Limb (tissue), 2 donors: ENCODE measurements at regions not wholly inside any gene's neighbourhood (a gene's known extent, or its start where the extent isn't known, plus 50 kb on each side); places are given as distances from the start of the nearest gene placed in this dataset.
"Not testable (repeated sequence)": the region's sequence is repeated elsewhere in the genome, so short reads cannot be mapped to it uniquely, and the experiment has no call there.

Experiments
- DNase-seq, 2 donors: peaks; one replicate each; pipeline ENCODE4 v3.0.0-alpha.2; 2016; ENCODE audit errors: extremely low spot score in 2 of 2

DNA sequence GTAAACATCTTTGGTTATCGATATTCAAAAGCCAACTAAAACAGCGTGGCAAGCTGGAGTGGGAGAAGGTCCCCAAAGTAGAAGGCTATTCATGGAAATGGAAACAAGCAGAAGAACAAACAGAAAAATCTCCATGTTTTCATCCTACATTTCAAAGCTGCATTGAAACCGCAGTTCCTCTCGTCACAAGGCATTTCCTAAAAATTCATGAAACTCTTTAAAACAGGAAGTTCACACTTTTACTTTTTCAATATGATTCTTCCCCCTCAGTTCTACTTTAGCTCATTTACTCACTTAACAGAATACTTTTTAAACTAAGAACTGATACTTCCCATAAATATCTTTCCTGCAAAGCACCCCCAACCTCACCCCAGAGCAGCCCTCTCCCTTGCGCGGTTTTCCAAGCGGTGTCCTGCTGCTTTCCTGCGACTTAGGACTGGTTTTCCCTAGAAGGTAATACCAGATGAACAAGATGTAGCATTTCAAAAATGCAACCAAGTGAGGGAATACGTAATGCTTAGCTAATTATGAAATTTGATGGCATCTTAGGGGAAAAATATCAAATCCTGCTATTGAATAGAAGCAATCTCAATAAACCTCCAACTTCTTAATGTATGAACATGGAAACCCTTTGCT is 228.3 kb upstream of the PKN2 start:
- no peak for DNase-seq

DNA sequence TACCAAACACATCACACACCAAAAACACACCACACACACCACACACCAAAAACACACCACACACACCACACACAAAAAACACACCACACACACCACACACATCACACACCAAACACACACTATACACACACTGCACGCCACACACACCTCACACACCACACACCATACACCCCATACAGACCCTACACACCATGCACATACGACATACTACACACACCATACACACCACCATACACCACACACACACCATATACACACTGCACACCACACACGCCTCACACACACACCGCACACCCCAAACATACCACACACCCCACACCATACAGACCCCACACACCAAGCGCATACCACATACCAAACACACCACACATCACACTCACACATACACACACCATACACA is 226.9 kb upstream of the PKN2 start:
- DNase-seq, result no peak

DNA sequence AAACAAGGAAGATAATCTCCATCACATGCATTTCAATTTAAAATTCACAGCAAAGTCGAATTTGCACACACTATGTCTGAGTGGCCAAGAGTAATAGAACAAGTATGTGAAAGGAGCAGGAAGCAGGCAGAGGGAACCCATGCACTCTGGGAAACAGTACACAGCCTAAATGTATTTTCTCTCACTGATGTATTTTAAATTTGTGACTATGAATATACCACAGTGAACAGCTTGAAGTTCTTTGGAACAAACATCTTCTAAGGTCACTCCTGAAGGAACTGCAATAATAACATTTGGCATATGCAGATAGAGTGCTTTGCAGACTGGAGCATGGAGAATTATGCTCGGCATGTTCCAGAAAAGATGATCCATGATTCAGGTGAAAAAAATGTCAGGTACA is 223.1 kb upstream of the PKN2 start:
- DNase-seq, result no peak

DNA sequence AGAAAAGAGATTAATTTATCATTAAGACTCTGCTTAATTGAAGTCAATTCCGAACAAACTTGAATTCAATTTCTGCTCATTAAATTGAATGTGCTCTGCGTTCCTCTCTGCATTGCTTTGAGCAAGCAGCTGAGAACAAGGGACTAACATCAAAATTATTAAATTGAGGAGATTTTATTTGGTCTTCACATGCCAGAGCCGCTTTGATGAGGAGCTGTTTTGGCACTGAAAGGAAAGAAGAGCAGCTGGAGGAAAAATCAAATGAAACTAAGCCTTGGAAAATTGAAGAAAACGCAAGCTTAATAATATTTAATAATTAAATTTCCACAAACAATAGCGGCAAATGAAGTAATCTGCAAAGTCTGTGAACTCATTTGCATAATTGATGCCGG is 222.0 kb upstream of the PKN2 start:
- no peak for DNase-seq

DNA sequence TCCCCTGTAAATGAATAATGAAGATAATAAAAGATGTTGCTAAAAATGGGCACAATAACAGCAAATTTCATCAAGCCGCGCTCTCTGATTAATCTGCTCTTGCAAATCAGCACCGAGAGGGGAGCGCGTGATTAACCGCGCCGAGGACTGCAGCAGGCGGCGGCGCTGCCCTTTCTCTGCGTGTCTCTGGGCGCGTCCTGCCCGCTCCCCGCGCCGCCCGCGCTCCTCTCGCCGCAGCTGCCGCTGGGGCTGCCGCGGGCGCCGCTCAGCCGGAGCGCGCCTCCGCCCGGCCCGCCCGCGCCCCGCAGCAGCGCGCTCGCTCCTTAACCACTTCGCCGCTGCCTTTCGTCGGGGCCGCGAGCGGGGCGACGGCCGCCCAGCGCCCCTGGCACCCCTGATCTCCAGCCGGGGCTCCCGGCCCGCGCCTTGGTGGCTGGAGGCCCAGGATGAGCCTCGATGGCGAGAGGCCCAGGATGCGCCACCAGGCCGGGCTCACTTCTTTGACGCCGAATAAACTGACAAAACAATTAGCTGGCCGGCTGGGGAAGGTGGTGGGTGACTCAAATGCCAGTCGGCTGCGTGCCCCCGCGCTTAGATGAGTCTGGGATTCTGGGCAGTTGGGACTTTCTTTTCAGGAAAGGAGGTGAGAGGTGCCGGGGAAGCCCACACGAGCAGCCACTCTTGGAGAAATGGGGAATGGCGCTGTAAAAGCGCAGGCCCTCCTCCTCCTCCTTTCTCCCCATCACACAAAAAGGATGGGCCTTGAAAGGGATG is 221.4 kb upstream of the PKN2 start:
- peak; percentile 19 to 66 for DNase-seq

DNA sequence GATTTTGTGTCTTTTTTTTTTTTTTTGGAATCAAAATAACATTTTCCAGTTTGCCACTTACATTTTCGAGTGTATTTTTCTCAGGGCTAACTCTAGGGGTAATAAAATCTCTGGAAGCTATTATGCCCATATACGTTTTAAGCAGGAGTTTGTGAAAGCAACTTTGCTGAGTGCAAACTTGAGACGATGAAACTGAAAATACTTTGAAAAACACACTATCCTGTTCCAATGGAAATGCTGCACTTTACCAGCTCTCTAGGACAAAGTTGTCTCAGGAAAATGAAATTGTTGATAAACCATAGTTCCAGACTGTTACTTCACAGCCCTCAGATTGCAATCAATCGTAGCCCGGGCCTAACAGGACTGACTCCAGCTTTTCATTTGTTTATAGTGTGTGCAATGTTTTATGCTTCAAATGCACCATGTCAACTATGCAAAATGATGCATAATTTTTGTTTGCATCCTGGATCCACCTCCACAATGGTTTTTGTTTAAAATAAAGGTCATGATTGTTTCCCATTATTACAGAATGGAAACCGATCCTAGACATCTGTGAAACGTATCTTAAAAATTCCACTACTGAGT is 220.6 kb upstream of the PKN2 start:
- DNase-seq, result no peak

DNA sequence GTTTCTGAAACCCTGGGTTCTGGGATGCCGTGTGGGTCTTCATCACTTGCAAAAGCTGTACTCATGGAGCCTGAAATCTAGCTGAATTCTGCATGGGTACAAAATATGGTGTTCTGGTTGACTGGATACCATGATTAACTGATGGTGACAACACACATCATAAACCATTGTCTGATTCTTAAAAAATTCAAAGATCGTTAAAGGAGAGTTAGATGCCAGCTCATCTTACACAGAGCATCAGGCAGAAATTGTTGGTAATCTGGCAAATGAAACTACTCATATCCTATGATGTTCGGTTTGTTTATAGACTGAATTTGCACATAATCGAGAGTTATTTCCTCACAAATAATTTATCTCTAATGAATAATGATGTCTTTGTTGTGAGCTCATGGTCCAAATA is 218.1 kb upstream of the PKN2 start:
- DNase-seq, result no peak

DNA sequence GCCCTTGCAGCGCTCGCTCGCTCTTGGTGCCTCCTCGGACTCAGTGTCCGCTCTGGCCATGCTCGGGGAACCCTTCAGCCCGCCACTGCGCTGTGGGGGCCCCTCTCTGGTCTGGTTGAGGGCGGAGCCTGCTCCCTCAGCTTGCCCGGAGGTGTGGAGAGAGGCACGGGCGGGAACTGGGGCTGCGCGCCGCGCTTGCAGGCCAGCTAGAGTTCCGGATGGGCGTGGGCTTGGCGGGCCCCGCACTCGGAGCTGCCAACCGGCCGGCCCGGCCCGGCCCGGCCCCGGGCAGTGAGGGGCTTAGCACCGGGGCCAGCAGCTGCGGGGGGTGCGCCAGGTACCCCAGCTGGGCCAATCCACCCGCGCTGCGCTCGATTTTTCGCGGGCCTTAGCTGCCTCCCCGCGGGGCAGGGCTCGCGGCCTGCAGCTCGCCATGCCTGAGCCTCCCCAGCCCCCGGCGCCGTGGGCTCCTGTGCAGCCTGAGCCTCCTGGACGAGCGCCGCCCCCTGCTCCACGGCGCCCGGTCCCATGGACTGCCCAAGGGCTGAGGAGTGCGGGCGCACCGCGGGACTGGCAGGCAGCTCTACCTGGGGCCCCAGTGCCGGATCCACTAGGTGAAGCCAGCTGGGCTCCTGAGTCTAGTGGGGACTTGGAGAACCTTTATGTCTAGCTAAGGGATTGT is 217.0 kb upstream of the PKN2 start:
- DNase-seq, result no peak

DNA sequence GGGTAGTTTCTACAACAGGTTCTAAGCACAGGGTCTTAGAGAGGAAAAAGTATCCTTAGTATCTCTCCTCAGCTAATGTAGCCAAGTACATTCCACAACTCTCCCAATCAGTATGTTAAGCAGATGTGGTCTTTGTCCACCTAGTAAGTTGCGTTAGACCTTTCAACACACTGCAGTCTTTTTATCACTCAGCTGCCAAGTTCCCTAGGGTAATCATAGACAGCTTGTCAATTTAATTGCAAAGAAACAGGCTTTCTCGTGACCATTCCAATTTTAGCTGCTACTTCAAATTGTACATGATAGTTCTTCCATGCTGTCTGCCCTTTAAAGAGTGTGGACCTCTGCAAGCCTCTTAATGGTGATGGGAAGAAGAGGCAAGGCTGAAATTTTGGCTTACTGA is 211.8 kb upstream of the PKN2 start:
- no peak for DNase-seq

DNA sequence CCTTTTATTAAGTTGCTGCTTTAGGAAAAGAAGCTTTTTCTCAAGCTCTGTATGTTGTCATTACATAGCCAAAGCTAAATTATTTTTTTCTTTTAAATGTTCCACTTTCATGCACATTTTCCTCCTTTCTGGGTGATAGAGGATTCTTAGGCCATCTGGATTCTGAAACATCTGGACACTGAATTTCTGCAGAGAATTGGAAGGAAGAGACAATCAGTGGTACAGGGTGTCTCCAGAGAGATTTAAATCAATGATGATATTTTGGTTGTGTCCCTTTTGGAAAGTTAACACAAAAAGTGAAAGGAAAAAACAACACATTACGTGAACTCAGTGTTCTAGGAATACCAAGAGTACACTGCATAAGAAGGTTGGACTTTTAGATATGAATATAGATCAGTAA is 211.4 kb upstream of the PKN2 start:
- no peak for DNase-seq

DNA sequence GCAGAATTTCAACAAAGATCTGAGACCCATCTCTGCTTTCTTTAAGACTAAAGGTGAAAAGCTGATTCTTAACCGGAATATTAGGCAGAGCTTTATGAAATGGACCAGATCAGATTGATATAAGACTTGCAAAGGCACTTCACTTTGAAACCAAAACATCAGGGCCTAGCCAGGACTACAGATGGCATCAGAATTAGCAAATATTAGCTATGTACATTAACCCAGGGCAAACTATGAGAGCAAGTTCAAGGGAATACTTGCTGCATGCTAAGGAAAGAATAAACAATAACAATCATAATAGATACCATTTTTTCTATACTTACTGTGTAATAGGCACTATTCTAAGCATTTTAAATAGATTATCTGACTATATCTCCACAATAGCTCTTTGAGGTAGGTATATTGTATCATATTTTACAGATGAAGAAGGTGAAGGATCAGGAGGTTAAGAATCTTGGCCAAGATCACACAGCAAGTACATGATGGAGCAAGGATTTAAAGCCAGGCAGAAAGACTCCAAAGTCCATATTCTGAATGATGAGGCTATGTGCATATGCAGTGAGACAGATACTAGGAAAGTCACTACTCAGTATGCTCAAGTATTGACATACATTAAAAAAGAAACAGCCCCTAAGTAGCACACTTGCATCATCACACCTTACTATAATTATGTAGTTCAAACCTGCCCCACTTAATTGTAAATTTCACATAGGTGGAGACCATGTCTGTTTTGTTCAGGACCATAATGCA is 209.3 kb upstream of the PKN2 start:
- DNase-seq, result no peak

DNA sequence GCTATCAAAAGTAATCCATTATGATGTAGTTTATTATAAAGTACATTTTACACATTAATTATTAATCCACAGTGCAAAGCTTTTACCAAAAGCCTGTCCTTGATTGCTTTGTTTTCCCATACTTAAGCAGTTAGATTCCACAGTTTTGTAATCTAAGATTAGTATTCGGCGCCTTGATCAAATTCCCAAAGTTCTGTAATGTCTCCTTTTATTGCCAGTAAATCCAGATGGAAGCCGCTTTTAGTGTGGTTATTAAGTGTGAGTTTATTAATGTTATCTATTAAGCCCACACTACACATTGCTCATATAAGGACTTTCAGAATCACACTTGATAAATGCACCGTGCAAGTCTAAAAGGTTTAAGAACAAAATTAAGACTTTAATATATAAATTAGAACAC is 199.2 kb upstream of the PKN2 start:
- no peak for DNase-seq

DNA sequence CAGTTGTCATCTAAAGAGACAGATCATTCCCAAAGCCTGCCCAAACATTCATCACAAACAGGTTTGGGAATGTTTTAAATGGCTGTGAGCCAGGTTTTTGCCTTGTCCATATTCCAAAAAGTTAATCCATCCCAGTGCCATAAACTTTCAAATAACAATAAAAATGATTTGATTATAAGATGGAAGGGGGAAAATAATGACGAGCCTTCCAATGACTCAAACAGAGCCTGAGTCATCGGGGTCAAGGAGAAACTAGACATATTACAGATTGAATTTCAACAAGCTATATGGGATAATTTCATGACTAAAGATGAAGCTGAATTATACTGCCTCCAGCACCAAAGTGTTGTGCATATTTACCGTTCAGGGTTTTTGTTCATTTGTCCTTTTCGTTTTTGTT is 195.8 kb upstream of the PKN2 start:
- DNase-seq, result no peak

DNA sequence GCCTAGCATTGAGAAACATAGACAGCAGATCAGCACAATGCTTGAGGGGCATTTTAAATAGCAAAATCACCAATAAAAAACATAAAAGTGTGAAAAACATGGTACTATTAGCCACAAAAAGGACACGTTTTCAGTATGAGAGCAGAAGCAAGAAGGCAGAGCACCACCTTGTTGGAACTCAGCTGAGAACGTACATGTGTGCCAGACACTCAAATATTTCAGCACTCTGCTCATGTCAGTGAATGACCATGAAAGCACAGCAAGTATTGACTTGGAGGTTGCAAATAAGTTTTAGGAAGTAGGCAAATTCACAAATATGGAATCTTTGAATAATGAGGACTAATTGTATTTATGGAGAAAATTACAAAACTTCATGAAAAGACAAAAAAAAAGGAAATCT is 193.4 kb upstream of the PKN2 start:
- DNase-seq, result no peak

DNA sequence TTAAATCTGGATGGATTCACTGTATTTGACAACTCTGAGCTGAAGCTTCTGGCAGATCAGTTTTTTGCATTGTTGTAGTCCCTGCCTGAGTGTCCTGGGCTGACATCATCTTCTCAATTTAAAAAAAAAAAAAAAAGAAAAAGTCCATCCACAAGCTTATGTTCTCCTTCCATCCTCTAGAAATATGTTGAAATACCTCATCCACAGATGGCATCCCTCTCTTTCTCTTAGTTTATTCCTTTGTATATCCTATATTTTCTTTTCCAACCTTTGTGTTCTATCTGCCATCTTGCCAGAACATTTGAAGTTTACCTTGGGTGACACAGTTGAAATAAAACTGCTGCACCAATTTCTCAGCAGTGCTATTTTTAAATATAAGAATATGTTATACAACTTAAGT is 184.4 kb upstream of the PKN2 start:
- DNase-seq, result no peak

DNA sequence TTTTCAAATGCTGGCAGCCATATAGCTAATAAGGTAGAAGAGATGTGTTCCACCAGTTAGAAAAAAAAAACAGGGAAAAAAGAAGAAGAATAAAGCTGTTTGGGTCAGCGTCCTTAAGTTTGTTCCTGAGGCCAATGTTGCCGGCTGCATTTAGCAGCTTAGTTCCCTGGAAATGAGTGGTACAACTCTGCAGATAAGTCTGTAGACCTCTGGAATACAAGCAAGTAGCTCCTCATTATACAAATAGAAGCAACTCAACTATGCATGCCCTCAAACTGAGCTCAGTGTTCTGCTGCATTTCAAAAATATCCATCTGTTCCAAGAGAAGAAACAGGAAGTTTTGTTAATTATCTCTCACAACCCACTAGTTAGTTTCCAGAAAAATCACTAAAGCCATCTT is 181.2 kb upstream of the PKN2 start:
- no peak for DNase-seq

DNA sequence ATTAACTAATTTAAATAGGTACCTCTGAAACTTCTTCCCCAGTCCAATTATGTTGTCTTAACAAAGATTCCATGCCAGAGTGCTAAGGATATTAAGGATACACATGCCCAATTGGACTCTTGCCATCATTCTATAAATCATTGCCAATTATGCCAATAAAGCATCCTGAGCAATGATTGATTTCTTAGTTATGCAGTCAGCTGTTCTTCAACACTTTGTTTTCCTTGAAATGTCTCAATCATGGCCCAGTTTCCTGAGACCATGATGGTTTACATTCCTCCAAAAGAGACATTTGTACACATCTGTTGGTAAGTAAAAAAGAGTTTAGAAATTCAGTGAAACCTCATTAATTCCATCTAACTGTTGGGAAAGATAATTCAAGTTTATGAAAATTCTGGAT is 180.4 kb upstream of the PKN2 start:
- DNase-seq, result no peak

DNA sequence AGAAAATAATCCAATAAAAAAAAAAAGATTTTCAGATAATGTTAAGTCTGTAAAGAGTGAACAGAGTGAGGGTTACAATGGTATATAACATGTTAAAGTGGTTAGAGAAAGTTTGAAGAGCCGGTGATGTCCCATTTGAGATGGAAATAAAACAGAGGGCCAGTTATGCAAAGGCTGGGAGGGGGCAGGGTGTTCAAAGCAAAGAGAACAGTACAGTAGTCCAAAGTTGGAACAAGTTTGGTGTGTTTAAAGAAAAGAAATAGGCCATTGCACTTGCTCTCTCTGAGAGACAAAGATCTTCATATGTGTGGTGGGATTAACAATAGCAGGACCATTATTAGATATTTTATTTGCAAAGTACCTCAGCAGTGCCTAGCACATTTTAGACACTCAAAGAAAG is 179.5 kb upstream of the PKN2 start:
- no peak for DNase-seq

DNA sequence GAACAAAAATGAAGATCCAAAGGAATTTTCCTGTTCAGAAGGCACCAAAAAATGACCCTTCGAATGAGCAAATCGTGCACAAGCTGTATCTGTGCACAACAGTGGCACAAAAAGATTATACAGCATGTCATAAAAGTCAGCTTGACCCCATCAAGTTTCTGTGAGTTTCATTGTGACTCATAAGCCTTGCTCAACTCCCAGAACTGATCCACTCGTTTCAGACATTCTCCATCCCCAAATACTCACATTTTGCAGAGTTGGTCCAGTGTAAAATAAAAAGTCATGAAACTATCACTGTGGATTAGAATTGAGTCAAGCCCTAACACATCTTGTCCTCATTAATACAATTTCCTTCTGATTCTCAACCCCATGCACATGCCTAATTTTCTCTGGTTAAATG is 174.7 kb upstream of the PKN2 start:
- no peak for DNase-seq

DNA sequence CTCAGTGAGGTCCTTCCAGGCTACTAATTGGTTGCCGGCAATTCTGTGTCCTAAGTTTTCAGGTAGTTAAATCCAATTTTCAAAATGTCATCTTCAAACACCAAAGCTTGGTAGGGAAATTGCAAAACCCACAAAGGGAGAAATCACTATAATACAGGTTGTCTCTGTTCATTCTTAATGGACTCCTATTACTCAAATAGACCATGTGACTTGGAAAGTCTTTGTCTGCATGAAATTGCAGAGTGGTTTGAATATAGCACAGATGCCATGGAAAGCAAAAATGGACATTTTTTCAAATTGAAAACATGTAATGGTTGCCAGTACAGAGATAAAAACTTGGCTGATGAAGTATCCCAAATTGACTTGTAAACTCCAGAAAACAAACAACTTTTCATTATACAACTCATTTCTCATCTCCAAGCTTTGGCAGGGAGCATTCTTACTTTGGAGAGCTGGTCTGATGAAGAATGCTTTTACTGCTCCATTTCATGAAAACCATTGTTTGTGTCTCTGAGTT is 169.5 kb upstream of the PKN2 start:
- no peak for DNase-seq

DNA sequence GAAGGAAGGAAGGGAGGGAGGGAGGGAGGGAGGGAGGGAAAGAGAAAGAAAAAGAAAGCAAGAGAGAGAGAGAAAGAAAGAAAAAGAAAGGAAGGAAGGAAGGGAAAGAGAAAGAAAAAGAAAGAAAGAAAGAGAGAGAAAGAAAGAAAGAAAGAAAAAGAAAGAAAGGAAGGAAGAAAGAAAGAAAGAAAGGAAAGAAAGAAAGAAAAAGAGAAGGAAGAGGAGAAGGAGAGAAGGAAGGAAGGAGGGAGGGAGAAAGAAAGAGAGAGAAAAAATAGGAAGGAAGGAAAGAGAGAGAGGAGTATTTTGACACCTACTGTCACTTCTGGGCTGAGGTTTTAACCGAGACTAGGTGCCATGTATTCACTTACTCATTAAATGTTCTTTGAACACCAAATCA is 166.6 kb upstream of the PKN2 start:
- DNase-seq, result not testable (repeated sequence)

DNA sequence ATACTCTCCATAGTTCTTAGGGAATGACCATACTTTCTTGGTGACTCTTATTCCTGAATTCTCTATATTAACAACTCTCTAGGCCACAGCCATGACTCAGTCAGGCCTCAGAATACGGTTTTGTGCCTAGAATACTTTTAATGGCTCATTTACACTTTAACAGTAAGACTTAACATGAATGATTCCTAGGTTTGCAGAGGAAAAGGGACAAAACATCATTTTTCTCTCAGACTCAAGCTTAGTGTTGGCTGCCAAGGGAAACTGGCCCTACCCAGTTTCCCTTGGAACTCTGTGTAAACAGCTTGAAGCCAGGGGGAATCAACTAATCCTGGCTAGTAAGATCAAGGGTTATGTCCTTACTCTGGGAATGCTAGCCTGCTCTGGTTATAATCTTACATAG is 164.9 kb upstream of the PKN2 start:
- DNase-seq, result no peak
